Sigmoid colon (tissue), 4 donors: ENCODE measurements at regions not wholly inside any gene's neighbourhood (a gene's known extent, or its start where the extent isn't known, plus 50 kb on each side); places are given as distances from the start of the nearest gene placed in this dataset.

Source experiments
- CTCF ChIP-seq, 4 experiments: fragments of 450-650 bp in 3 of 4; fragments of 200-600 bp in 1 of 4; IDR thresholded peaks; one replicate each; pipeline ENCODE4 v1.5.1; 2016 to 2019; ENCODE audit warnings: antibody characterized with exemption in 4 of 4, mild to moderate bottlenecking in 3 of 4, moderate library complexity in 2 of 4
- EP300 ChIP-seq, 4 donors: sonication (generic); formaldehyde crosslinking; IDR thresholded peaks; one replicate each; pipeline ENCODE4 v1.6.1; 2017; ENCODE audit warnings: antibody characterized with exemption in 4 of 4

- no peak for TF ChIP-seq EP300 (IDR thresholded peaks at IDR 0.05)
- TF ChIP-seq CTCF (IDR thresholded peaks at IDR 0.05): no peak
Measured at GRCh38 chr12:114762490-114763110, 78.6 kb upstream of the TBX3 start.
